AG04449 (cell line): ENCODE measurements at regions not wholly inside any gene's neighbourhood (a gene's known extent, or its start where the extent isn't known, plus 50 kb on each side); places are given as distances from the start of the nearest gene placed in this dataset.

Experiments
- CTCF ChIA-PET: fragments of 350-600 bp; formaldehyde crosslinking; extraction: SDS; loops from one replicate; lab custom pipeline; 2021; ENCODE audit warnings: antibody characterized with exemption; lab: Yijun Ruan, JAX
- POLR2A ChIA-PET: fragments of 400-600, 350-600 bp; formaldehyde crosslinking; extraction: SDS; loops from one replicate; lab custom pipeline; 2020; ENCODE audit warnings: antibody characterized with exemption, inconsistent platforms; lab: Yijun Ruan, JAX
- DNase-seq: peaks from one replicate; pipeline ENCODE4 v3.0.0-alpha.2; 2010; ENCODE audit warnings: low read depth, low spot score
- H3K4me3 ChIP-seq: 2 replicates; pipeline ENCODE4 v1.5.1; 2011; ENCODE audit warnings: low read depth, mild to moderate bottlenecking, control low read depth, low read length
- TF ChIP-seq, protein P1 (sequence below): IDR thresholded peaks from one replicate; pipeline ENCODE4 v1.5.1; 2011; ENCODE audit warnings: mild to moderate bottlenecking, moderate library complexity, low read length, control low read depth, inconsistent platforms; ENCODE audit not compliant: insufficient read depth; ENCODE audit errors: missing control alignments

DNA sequence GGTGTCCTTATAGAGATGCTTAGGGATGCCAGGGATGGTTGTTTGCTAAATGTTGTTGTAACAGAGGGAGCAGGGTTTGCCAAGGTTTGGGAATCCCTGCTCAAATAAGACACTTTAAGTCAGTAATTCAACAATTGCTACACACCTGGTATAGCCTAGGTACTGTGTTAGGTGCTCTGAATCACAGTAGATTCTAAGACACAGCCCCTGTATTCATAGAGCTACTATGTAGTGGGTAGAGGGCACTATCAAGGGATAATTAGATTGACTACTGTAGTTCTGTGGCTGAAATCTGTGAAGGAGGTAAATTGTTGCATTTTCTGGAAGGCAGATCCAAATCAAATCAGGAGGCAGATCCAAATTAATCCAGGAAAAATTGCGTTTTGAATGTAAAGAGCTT is 149.2 kb downstream of the C12orf75 start:
- ChIA-PET POLR2A (no interaction called here), CTCF (interaction anchor here (1.0 to 1.6 kb wide), 2 partner anchors 9 to 22 kb away, joined by 3 to 6 read pairs; no protein-coding TSS in a partner anchor)
- DNase-seq: no peak
- TF ChIP-seq, protein P1, sequence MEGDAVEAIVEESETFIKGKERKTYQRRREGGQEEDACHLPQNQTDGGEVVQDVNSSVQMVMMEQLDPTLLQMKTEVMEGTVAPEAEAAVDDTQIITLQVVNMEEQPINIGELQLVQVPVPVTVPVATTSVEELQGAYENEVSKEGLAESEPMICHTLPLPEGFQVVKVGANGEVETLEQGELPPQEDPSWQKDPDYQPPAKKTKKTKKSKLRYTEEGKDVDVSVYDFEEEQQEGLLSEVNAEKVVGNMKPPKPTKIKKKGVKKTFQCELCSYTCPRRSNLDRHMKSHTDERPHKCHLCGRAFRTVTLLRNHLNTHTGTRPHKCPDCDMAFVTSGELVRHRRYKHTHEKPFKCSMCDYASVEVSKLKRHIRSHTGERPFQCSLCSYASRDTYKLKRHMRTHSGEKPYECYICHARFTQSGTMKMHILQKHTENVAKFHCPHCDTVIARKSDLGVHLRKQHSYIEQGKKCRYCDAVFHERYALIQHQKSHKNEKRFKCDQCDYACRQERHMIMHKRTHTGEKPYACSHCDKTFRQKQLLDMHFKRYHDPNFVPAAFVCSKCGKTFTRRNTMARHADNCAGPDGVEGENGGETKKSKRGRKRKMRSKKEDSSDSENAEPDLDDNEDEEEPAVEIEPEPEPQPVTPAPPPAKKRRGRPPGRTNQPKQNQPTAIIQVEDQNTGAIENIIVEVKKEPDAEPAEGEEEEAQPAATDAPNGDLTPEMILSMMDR: no peak
- no peak overlapping the region for H3K4me3 ChIP-seq

DNA sequence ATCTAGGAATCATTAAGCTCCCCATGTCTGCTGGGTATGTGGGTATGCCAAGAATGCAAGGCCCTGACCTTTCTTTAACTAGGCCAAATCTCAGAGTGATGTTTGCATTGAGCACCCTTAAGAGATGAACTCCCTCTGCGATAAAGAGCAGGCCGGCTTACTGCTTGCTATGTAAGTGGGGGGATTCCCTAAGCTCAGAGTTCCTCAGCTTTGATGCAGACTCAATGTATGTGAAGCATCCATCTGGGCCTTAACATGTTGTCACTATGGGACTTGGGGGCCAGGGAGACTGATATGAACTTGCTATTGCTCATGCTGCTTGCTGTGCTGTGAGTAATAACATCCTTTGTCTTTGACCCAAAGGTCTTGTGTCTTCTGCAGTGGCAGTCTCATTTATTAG is 149.7 kb downstream of the C12orf75 start:
- H3K4me3 ChIP-seq: no peak overlapping the region
- no peak for DNase-seq
- POLR2A ChIA-PET: no interaction called here
- CTCF ChIA-PET: interaction anchor here (1.0 to 1.6 kb wide), 3 partner anchors 9 to 22 kb away, joined by 3 to 6 read pairs (median 4); no protein-coding TSS in a partner anchor
- TF ChIP-seq, protein P1: no peak

DNA sequence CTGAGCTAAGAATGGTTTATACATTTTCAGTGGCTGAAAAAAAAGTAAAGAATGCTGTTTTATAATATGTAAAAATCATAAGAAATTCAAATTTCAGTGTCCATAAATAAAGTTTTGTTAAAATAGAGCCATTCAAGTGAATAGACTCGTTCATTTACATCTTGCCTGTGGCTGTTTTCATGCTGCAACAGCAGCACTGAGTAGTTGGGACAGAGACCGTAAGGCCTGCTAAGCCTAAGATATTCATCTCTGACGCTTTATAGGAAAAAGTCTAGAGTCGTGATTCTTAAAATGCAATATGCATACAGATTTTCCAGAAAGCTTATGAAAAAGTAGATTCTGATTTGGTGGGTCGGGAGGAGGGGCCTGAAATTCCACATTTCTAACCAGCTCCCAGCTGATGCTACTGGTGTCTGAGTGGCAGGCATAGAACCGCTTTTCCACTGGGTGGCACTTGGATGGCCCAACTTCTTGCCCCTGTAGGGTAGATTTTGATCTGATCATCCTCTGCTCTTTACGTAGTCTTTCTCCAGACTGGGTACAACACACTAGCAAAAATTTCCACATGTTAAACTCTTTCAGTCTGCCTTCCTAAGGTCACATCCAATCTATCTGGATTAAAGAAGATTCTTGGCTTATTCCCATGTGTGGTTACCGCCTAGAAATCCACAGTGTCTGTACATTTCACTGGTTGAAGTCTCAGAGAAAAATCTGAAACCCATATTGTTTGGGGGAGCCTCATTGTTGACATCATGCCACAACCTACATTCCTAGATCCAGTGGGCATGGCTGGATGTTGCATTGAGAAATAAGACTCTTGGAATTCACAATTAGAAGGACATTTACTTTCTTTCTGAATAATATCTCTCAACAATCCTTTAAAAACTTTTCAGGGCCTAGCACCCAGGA is 151.2 kb downstream of the C12orf75 start:
- POLR2A ChIA-PET: no interaction called here
- DNase-seq: no peak
- TF ChIP-seq, protein P1: no peak
- CTCF ChIA-PET: interaction anchor here (1.3 kb wide), 1 partner anchor 22 kb away, joined by 4 read pairs; no protein-coding TSS in a partner anchor
- H3K4me3 ChIP-seq: no peak overlapping the region

DNA sequence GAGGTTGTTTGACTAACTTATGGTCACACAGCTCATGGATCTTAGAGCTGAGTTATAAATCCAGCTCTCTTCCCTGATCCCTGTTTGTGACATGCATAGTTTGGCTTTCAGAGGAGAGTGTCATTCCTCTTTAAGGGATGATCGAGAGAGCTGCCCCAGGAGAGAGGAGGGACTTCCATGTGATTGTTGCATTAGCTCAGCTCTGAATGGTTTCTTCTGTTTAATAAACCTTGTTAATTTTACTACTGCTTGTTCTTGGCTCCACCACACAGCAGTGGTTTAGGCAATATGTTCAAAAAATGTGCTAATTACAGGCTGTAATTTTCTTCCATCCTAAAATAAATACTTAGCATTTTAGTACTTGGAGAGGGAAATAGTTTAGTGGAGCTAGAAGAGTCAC is 152.5 kb downstream of the C12orf75 start:
- TF ChIP-seq, protein P1: no peak
- POLR2A ChIA-PET: no interaction called here
- CTCF ChIA-PET: no interaction called here
- no peak overlapping the region for H3K4me3 ChIP-seq
- no peak for DNase-seq

DNA sequence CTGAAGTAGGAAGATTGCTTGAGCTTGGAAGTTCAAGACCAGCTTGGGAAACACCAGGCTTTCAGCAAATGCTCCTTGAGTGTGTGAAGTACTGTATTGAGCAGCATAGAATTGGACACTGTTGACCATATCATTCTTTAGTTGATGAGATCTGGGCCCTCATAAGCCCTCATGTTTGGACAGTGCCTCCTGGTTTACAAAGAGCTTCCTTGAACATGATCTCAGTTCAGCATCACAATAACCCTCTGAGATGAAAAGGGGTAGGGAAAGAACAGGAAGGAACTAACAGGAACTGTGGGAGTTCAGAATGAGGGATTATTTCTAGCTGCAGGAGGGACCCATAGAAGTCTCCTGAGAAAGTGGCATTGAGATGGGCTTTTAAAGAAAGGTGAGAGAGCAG is 153.2 kb downstream of the C12orf75 start:
- ChIA-PET POLR2A (no interaction called here), CTCF (interaction anchor here (0.9 kb wide), 1 partner anchor 16 kb away, joined by 3 read pairs; no protein-coding TSS in a partner anchor)
- no peak overlapping the region for H3K4me3 ChIP-seq
- TF ChIP-seq, protein P1: no peak
- no peak for DNase-seq

DNA sequence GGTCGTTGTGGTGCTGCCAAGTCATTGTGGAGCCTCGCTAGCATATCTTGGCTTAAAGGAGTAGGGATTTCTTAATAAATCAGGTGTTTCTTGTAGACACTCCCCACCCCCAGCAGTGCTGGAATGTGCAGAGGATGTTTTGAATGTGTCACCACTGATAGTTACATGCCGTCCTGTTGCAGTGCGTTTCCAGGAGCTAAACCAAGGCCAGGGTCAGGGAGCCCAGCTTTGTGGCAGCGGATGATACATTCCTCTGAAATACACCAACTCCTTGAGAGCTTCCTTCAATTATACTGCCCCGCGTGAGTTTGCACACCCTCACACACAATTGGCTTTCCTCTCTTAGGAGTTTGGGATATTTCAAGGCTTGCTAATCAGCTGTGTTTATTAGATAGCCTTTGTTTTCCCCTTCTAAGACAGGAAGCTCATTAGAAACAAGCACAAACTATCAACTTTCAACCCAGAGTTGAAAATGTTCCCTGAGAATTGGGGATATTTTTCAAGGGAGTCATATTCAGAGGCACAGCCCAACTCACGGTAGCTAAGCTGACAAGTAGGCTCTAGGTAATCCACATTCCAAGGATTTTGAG is 154.9 kb downstream of the C12orf75 start:
- ChIA-PET POLR2A (interaction anchor here (0.5 to 1.2 kb wide), 3 partner anchors 40 to 545 kb away, joined by 3 read pairs; no protein-coding TSS in a partner anchor), CTCF (no interaction called here)
- no peak overlapping the region for H3K4me3 ChIP-seq
- TF ChIP-seq, protein P1: no peak
- DNase-seq: no peak
